HG03025 (cell line): ENCODE measurements at regions not wholly inside any gene's neighbourhood (a gene's known extent, or its start where the extent isn't known, plus 50 kb on each side); places are given as distances from the start of the nearest gene placed in this dataset.
"Not testable (repeated sequence)": the region's sequence is repeated elsewhere in the genome, so short reads cannot be mapped to it uniquely, and the experiment has no call there.

Experiments used
- ATAC-seq: cut with Tn5 transposase; IDR thresholded peaks from one replicate; pipeline ENCODE4 v1.9.1; 2021; ENCODE audit warnings: mild to moderate bottlenecking, moderate library complexity; ENCODE audit not compliant: unreplicated experiment, low FRiP score

DNA sequence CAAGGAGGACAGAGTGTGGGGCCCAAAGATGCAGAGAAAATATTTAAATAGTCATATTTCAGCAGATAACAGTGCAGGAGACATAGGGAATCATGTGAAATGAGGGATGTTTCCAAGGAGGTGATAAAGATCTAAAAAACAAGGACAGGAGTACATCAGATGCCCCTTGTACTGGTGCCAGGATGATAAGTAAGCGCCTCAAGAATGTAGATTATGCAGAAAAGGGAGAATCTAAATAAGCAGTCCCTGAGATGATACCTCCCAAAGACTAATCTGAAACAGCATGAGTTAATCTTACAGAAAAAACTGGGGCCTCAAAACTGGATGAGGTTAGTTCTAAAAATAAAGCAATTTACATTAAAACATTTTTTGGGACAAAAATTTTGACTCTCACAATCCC lies 136.1 kb upstream of the WDFY3 start:
- no peak for ATAC-seq

DNA sequence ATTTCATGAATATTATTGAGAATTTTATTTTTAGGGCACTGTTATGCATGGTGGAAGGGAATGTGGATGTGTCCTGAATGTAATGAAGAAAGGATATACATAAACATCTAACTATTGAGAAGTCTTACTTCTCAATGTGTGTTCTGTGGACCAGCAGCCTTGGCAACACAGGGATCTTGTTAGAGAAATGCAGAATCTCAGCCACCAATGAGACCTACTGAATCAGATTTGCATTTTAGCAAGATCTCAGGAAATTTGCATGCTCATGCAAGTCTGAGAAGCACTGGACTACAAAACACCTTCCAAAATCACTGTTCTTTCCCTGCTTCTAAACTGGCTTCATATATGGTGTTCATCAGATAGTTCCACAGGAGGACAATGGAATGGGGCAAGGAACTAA lies 139.7 kb upstream of the WDFY3 start:
- no peak for ATAC-seq

DNA sequence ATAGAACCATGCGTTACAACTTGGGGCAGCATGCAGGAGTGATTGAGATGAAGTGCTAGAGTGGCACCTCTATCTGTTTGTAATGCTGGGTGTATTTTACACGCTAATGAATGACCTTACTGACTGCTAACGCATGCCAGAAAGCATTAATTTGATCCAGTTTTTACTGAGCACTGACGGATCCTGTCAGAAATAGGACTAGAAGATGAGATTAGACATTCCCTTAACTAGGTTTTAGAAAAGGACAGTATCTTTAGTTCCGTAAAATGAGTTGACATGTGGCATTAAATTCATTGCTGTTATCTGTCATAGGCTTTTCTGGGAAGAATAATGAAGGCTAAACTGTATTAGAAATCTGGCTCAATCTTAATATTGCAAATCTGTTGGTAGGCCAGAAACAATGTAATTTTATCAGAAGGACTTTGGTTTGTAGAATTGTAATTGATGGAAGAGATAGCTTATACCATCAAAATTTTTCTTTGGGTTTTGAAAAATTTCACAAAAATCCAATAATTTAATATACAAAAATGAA lies 140.4 kb upstream of the WDFY3 start:
- no peak for ATAC-seq

DNA sequence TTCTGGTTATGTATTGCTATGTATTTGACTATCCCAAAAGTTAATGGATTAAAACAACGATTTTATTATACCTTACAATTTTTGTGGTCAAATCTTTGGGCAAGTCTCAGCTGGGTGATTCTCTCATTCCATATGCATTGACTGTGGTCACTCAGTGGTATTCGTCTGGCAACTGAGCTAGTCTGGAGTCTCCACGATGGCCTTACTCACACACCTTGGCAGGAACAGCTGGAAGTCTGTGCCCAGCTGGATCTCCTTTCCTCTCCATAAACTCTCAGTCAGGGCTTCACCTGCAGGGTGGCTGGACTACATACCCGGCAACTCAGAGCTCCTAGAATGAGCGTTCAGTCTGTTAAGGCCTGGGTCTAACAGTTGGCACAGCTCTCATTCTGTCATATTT lies 141.1 kb upstream of the WDFY3 start:
- no peak for ATAC-seq

DNA sequence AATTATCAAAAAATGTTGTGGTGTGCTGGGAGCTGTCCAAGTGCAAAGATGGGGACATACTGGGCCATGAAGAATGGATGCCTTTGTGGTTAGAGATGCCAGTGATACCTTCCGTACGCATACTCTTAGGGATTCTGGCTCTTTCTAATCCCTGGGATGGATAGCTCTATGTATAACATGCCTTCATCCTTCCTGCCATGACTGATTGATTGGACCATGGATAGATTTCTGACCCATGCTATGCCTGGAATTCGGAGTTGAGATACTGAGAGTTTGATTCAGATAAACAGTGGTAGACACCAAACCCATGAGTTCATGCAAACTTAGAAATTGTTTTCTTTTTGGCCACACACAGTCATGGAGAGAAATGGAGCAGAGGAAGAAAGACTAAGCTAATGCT lies 147.2 kb upstream of the WDFY3 start:
- ATAC-seq: no peak

DNA sequence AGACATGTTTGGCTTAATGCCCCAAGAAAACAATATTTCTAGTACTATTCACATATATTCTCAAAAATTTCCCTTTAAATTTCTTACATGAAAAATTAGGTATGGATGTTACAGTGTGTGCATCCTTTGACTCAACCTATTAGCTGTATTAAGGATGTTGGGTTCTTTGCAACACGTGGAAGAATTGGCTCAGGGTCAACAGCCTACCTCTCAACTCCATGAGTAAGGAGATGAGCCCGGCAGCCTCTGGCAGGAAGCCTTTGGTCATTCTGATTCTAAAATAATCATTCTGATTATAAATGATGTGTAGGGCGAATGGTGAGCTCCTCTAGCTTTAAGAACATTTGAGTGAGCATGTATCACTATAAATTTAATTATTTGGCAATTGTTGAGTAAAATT lies 148.0 kb upstream of the WDFY3 start:
- ATAC-seq: no peak

DNA sequence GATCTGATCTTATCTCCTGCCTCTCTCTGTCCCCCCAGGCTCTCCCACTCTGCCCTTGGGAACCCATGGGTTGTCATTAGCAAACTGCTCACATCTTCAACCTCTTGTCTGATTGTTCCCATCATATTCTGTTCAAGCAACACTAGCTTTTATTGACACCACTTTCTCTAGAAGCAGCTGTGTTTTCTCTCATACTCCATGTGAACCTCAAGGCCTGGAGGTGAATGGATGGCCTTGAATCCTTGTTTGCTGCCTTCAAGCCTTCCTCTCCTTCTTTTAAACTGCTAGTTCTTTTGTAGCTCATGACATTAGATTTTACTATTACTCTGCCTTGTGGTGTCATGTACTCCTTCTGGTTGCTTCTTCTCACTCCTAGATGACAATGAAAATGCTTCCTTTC lies 149.5 kb upstream of the WDFY3 start:
- ATAC-seq: no peak

DNA sequence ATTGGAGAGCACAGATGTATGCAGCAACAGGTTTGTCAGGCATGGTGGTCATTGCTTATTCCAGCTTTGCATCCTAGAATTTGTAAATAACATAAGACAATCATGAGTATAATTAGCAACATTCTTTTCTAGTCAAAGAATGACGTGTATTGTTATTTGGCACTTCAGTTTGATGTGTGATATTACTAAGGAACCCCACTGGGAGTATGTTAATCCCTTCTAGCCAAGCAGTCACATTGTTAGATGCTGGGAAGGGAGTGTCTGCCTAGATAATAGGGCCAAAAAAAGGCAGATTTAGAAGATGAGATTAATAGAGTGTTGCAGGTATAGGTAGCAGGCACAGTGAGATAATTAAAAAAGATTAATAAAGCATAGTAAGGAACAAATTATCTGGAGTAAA lies 159.2 kb upstream of the WDFY3 start:
- ATAC-seq: no peak

DNA sequence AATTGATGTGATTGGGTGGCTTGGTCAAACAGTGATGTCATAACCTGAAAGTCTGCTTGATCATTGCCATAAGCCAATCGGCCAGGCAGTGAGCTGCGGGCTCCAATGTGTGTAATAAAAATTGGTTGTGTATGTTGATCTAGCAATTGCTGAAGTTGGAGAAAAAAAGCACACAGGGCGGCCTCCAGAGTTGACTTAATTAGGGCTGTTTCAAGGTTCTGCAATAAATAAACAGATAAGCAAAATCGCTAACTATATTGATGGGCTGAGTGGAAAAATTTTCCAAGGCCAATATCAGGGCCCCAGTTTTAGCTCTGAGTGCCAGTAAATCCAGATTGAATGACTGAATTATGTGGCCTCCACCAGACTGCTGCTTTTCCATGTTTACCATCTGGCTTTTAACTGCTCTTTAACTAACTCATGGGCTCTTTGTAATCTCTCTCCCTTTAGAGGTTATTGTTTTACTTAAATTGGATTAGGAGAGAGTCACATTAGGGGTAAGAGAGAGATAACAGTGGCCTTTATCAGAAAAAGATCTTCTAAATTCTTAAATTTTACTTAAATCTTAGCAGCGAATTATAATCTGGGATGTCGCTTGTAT lies 160.6 kb upstream of the WDFY3 start:
- ATAC-seq: no peak

DNA sequence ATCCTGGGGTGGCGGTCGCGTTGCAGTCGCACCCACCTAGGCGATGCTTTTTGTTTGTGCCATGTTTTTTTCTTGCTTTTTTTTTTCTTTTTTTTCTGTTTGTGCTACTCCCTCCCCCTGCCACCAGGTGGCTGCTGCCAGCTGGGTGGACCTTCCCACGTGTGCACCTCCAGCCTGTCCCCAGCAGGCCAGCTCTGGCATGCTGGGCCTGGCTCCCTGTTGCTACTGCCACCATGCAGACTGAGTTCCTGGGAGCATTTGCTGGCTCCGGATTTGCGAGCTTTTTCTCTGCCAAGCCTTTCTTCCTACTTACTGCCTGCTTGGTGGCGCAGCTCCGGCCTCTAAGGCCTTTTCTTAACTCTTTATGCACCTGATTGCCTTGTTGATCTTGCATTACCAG lies 161.2 kb upstream of the WDFY3 start:
- ATAC-seq: peak; percentile 90

DNA sequence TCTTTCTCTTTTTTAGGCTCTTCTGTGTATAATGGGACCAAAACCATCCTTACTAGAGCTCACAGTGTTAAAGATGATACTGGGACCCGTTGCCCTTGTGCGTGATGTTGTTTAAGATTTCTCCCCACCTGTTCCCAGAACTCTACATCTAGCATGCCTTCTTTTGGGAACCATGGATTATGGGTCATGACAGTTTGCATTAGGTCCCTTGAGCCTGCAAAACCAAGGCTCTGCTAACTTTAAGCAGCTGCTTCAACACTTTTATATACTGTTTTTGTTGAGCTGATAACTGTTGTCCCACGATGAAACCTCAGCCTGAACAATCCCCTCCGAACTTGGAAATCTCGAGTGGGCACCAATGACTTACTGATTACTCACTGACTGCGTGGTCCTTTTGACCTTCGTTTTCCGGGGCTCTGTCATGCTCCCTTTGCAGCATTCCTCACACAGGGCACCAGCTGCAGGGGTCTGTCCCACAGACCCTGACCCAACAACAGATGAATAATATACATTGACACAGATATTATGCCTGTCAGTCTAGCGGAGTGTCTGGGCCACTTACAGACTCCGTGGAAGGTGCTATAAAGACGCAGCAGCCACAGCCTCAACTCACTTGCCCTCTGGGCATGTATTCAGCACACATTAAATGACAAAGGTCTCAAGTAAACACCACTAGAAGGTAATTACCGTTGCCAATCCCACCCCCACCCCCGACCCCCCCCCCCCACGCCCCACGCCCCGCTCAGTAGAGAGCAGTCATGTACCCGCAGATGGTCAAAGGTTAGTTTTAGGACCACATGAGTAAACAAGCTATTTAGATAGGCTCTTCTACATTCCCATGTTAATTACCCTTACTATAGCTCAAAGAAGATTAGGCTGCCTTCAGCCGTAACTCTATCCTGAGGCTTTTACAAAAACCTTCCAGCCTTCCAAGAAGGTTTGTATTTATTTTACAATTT lies 162.0 kb upstream of the WDFY3 start:
- ATAC-seq: no peak

DNA sequence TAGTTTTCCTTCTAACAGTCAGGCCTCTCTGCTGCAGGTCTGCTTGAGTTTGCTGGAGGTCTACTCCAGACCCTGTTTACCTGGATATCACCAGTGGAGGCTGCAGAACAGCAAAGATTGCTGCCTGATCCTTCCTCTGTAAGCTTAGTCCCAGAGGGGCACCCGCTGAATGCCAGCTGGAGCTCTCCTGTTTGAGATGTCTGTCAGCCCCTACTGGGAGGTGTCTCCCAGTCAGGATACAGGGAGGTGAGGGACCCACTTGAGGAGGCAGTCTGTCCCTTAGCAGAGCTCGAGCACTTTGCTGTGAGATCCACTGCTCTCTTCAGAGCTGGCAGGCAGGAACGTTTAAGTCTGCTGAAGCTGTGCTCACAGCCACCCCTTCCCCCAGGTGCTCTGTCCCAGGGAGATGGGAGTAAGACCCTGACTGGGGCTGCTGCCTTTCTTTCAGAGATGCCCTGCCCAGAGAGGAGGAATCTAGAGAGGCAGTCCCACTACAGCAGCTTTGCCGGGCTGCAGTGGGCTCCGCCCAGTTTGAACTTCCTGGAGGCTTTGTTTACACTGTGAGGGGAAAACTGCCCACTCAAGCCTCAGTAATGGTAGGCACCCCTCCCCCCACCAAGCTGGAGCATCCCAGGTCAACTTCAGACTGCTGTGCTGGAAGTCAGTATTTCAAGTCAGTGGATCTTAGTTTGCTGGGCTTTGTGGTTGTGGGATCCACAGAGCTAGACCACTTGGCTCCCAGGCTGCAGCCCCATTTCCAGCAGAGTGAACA lies 163.1 kb upstream of the WDFY3 start:
- not testable (repeated sequence) for ATAC-seq

DNA sequence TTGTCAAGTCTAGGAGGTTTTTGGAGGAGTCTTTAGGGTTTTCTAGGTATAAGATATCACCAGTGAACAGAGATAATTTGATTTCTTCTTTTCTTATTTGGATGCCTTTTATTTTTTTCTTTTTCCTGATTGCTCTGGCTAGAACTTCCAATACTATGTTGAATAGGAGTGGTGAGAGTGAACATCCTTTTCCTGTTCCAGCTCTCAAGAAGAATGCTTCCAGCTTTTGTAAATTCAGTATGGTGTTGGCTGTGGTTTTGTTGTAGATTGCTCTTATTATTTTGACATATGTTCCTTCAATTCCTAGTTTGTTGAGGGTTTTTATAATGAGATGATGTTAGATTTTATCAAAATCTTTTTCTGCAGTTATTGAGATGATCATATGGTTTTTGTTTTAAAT lies 165.6 kb upstream of the WDFY3 start:
- no peak for ATAC-seq

DNA sequence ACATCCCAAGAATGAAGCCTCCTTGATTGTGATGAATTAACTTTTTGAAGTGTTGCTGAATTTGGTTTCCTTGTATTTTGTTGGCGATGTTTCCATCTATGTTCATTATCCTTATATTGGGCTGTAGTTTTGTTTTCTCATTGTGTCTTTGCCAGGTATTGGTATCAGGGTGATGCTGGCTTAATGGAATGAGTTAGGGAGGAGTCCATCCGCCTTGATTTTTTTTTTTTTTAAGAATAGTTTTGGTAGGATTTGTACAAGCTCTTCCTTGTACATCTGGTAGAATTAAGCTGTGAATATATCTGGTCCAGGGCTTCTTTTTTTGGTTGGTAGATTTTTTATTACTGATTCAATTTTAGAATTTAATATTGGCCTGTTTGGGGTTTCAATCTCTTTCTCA lies 166.1 kb upstream of the WDFY3 start:
- no peak for ATAC-seq

DNA sequence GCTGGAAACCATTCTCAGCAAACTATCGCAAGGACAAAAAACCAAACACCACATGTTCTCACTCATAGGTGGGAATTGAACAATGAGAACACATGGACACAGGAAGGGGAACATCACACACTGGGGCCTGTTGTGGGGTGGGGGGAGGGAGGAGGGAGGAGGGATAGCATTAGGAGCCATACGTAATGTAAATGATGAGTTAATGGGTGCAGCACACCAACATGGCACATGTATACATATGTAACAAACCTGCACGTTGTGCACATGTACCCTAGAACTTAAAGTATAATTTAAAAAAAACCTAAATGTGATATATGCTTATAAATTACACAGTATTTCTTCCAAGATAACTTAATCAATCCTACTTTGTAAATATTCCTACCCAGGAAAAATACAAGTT lies 173.3 kb upstream of the WDFY3 start:
- not testable (repeated sequence) for ATAC-seq

DNA sequence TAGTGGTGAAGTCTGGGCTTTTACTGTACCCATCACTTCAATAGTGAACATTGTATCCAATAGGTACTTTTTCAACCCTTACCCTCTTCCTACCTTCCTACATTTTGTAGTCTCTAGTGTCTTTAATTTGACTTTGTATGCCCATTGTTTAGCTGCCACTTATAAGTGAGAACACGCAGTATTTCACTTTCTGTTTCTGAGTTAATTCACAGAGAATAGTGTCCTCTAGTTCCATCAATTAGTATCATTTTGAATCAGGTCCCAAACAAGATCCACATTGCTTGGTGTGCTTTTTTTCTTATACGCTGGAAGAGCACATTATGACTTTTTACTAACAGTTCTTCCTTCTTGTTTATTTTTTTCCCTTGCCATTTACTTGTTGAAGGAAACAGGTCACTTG lies 176.0 kb upstream of the WDFY3 start:
- no peak for ATAC-seq

DNA sequence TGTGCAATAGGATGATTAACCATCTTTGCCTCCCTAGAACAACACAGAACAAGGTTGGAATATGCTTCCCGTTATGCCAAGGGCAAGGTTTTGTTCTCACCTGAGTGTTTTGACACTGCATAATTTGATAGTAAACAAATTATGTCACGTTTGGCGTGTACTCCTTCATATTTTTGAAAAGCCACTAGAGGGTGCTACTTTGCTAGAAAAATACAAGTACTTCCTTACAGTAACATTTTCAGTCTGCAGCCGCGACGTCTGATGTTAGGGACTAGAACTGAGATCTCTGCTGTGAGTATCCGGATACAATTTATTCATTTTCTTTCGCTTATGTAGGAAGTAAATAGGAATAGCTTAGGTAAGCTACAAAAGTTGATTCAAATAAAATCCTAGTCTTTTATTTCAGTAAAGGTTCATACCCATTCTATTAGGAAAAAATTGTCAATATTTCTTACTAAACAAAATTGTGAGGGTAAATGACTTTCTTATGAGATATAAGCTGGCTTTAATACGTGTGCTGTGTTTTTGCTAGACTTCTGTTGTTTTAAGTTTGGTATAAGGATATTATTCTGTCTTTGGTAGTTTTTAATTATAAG lies 181.1 kb upstream of the WDFY3 start:
- peak; percentile 81 for ATAC-seq

DNA sequence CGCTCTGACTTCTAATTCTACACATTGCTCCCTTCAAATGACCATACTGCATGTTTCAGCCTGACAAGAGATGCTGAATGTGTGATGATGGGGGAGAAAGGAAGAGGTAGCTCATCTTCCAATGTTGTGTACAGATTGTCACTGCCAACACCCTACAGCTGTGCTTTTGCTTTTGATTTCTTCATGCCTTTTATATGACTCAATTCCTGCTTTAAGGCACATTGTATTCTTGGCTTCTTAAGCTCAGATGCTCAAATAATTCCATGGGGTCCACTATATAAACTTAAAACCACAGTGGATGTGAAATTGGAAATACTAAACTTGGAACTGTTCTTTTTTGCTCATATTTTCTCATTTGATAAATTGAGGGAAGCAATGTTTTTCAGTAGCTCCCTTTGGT lies 183.2 kb upstream of the WDFY3 start:
- no peak for ATAC-seq

DNA sequence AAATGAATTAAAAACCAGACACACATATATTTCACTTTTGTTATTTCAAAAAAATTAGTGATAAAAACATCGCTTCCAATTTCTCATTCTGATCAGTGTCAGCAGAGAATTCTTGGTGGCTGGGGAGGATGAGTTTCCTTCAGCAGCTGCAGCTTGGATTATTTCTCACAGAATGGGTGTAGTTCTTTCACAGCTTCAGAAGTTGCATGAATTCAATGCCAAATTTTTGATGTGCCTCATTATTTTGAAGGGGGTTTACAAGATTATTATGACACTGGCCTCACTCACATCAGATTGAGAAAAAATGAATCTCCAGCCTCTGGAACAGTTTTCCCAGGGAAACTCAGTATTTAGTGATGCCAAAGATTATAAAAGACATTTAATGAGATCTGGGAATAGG lies 184.9 kb upstream of the WDFY3 start:
- no peak for ATAC-seq

DNA sequence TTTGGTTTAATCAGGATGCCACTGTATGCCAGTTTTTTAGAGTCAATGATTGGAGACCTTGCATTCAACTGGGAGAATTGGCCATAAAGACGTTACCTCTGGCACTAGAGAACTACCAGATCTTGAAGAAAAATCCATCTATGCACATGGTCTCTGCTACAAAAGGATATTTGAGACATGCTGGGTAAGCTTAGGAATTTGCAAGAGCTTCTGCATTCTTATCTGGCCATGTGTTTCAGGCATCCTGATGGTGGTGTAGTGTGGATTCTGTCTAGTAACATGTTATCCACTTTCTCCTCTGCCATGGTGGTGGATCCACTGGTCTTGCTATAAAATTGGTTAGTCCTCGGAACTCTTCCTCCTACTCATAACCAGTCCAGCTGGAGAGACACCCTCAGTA lies 185.3 kb upstream of the WDFY3 start:
- no peak for ATAC-seq

DNA sequence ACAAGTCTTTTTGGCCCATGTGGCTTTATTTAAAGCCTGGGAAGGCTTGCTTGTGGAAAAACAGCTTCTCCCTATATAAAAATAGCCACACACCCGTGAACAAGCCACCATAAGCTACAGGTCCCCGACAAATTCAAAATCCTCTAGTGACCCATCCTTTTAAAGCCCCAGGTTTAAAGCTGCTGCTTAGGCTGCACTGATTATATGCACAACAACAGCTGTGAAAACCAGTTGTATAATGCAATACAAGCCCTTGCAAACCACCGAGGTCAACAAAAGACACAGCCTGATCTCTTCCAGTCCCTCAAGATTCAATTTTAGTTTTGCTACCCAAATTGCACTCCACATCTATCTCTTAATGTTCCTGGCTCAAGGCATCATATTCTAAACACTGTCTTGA lies 186.0 kb upstream of the WDFY3 start:
- ATAC-seq: no peak
